GM04504 (cell line): ENCODE measurements at regions not wholly inside any gene's neighbourhood (a gene's known extent, or its start where the extent isn't known, plus 50 kb on each side); places are given as distances from the start of the nearest gene placed in this dataset.
"Not testable (repeated sequence)": the region's sequence is repeated elsewhere in the genome, so short reads cannot be mapped to it uniquely, and the experiment has no call there.

Source experiments
- DNase-seq: peaks from one replicate; pipeline ENCODE4 v3.0.0-alpha.2; 2012; ENCODE audit warnings: low read depth

GRCh38 chr22:47406180-47406834 is 643.9 kb downstream of the TBC1D22A start:
- DNase-seq: no peak

GRCh38 chr22:47405222-47405621 is 642.8 kb downstream of the TBC1D22A start:
- DNase-seq: not testable (repeated sequence)

- no peak for DNase-seq
Measured at GRCh38 chr22:47402876-47403525, 640.6 kb downstream of the TBC1D22A start.

GRCh38 chr22:47401976-47402770 is 639.7 kb downstream of the TBC1D22A start:
- DNase-seq: no peak

GRCh38 chr22:47401592-47401898 is 639.1 kb downstream of the TBC1D22A start:
- no peak for DNase-seq

- no peak for DNase-seq
Measured at GRCh38 chr22:47400701-47401591, 638.5 kb downstream of the TBC1D22A start.

GRCh38 chr22:47400131-47400530 is 637.7 kb downstream of the TBC1D22A start:
- not testable (repeated sequence) for DNase-seq

GRCh38 chr22:47398921-47399790 is 636.7 kb downstream of the TBC1D22A start:
- DNase-seq: no peak

- no peak for DNase-seq
Measured at GRCh38 chr22:47398491-47398890, 636.0 kb downstream of the TBC1D22A start.

- no peak for DNase-seq
Measured at GRCh38 chr22:47397673-47398072, 635.2 kb downstream of the TBC1D22A start.

GRCh38 chr22:47396515-47396914 is 634.1 kb downstream of the TBC1D22A start:
- DNase-seq: no peak

- no peak for DNase-seq
Measured at GRCh38 chr22:47396105-47396504, 633.7 kb downstream of the TBC1D22A start.

- no peak for DNase-seq
Measured at GRCh38 chr22:47395481-47395880, 633.0 kb downstream of the TBC1D22A start.

GRCh38 chr22:47394504-47395440 is 632.3 kb downstream of the TBC1D22A start:
- no peak for DNase-seq

- no peak for DNase-seq
Measured at GRCh38 chr22:47393191-47393590, 630.7 kb downstream of the TBC1D22A start.

- DNase-seq: no peak
Measured at GRCh38 chr22:47392729-47393128, 630.3 kb downstream of the TBC1D22A start.

GRCh38 chr22:47392054-47392347 is 629.6 kb downstream of the TBC1D22A start:
- DNase-seq: no peak

GRCh38 chr22:47391169-47392053 is 629.0 kb downstream of the TBC1D22A start:
- no peak for DNase-seq
